Gastrocnemius medialis (tissue), 4 donors: ENCODE measurements at regions not wholly inside any gene's neighbourhood (a gene's known extent, or its start where the extent isn't known, plus 50 kb on each side); places are given as distances from the start of the nearest gene placed in this dataset.

Experiments
- ATAC-seq, 2 donors: fragments of 150-250 bp; one replicate each; pipeline ENCODE4 v1.9.1; 2016
- DNase-seq, 2 donors: peaks; one replicate each; pipeline ENCODE4 v3.0.0-alpha.2; 2019
- H3K27ac ChIP-seq, 4 donors: fragments of 200-600 bp; sonication (generic); 1 replicate in 1 of 4; 2 replicates in 3 of 4; pipeline ENCODE4 v1.5.1; 2016 to 2018; ENCODE audit warnings: mild to moderate bottlenecking in 2 of 4, moderate library complexity in 1 of 4
- H3K27me3 ChIP-seq, 3 donors: fragments of 200-600 bp; sonication (generic) in 2 of 3; 1 replicate in 1 of 3; 2 replicates in 2 of 3; pipeline versions ENCODE4 v1.5.1 to v1.6.0; 2016 to 2019; ENCODE audit warnings: mild to moderate bottlenecking in 1 of 3, moderate library complexity in 1 of 3
- H3K36me3 ChIP-seq, 2 donors: fragments of 200-600 bp; sonication (generic) in 1 of 2; one replicate each; pipeline ENCODE4 v1.5.1; 2017 to 2018
- H3K4me1 ChIP-seq, 2 donors: fragments of 200-600 bp; sonication (generic) in 1 of 2; one replicate each; pipeline ENCODE4 v1.5.1; 2016 to 2017; ENCODE audit warnings: mild to moderate bottlenecking in 2 of 2
- H3K4me3 ChIP-seq, 4 donors: fragments of 200-600 bp; sonication (generic) in 3 of 4; 1 replicate in 1 of 4; 2 replicates in 3 of 4; pipeline ENCODE4 v1.5.1; 2016 to 2019; ENCODE audit warnings: mild to moderate bottlenecking in 2 of 4
- H3K9me3 ChIP-seq, 3 donors: fragments of 200-600 bp; sonication (generic) in 2 of 3; 1 replicate in 1 of 3; 2 replicates in 2 of 3; pipeline ENCODE4 v1.5.1; 2016 to 2019
- POLR2A ChIP-seq, 2 donors: fragments of 450-650 bp; IDR thresholded peaks; one replicate each; pipeline ENCODE4 v1.6.1; 2017; ENCODE audit warnings: antibody characterized with exemption in 2 of 2, mild to moderate bottlenecking in 2 of 2, moderate library complexity in 2 of 2
- in situ Hi-C, 4 donors: fragments of 200-750 bp; cut with MboI; loops; one replicate each; pipeline versions ENCODE4 v1.15.0 to v1.8.0; 2017; ENCODE audit warnings: low sequenced_read_pairs in 4 of 4
- intact Hi-C: fragments of 100-400 bp; cut with DNase I; formaldehyde crosslinking; loops from one replicate; pipeline ENCODE4 v1.15.1; 2023; ENCODE audit warnings: low total_unique reads
- TF ChIP-seq, protein P1 (sequence below), 5 experiments: fragments of 450-650 bp in 3 of 5; fragments of 200-600 bp in 2 of 5; sonication (generic) in 2 of 5; IDR thresholded peaks in 4 of 5; conservative IDR thresholded peaks in 1 of 5; 1 replicate in 4 of 5; 2 replicates in 1 of 5; pipeline ENCODE4 v1.5.1; 2016 to 2019; ENCODE audit warnings: antibody characterized with exemption in 5 of 5, mild to moderate bottlenecking in 3 of 5, moderate library complexity in 3 of 5

GRCh38 chr15:58380280-58380945 is 51.4 kb upstream of the LIPC start:
- no peaks in the 10 kb centered on the region for H3K27me3 ChIP-seq
- in situ Hi-C loops: no loop called here
- no peak for DNase-seq
- ATAC-seq: no peak
- H3K36me3 ChIP-seq: no peaks in the 10 kb centered on the region
- no peak overlapping the region for H3K27ac ChIP-seq
- no peak overlapping the region for H3K4me3 ChIP-seq
- H3K9me3 ChIP-seq: no peaks in the 10 kb centered on the region
- intact Hi-C loops: no loop called here
- no peak for TF ChIP-seq POLR2A (IDR thresholded peaks at IDR 0.05)
- TF ChIP-seq, protein P1, sequence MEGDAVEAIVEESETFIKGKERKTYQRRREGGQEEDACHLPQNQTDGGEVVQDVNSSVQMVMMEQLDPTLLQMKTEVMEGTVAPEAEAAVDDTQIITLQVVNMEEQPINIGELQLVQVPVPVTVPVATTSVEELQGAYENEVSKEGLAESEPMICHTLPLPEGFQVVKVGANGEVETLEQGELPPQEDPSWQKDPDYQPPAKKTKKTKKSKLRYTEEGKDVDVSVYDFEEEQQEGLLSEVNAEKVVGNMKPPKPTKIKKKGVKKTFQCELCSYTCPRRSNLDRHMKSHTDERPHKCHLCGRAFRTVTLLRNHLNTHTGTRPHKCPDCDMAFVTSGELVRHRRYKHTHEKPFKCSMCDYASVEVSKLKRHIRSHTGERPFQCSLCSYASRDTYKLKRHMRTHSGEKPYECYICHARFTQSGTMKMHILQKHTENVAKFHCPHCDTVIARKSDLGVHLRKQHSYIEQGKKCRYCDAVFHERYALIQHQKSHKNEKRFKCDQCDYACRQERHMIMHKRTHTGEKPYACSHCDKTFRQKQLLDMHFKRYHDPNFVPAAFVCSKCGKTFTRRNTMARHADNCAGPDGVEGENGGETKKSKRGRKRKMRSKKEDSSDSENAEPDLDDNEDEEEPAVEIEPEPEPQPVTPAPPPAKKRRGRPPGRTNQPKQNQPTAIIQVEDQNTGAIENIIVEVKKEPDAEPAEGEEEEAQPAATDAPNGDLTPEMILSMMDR (IDR thresholded peaks at IDR 0.05 in 4 of 5, conservative IDR thresholded peaks at IDR 0.05 in 1 of 5): no peak
- H3K4me1 ChIP-seq: no peaks in the 10 kb centered on the region

GRCh38 chr15:58381697-58382096 is 50.1 kb upstream of the LIPC start:
- Histone ChIP-seq H3K9me3 (no peaks in the 10 kb centered on the region), H3K27me3 (no peaks in the 10 kb centered on the region), H3K4me3 (no peak overlapping the region), H3K27ac (no peak overlapping the region), H3K4me1 (no peaks in the 10 kb centered on the region), H3K36me3 (no peaks in the 10 kb centered on the region)
- intact Hi-C loops (no loop called here), in situ Hi-C loops (no loop called here)
- TF ChIP-seq, protein P1 (IDR thresholded peaks at IDR 0.05 in 4 of 5, conservative IDR thresholded peaks at IDR 0.05 in 1 of 5): no peak
- no peak for TF ChIP-seq POLR2A (IDR thresholded peaks at IDR 0.05)
- DNase-seq (no peak), ATAC-seq (no peak)
